ENCODE measurements at regions not wholly inside any gene's neighbourhood (a gene's known extent, or its start where the extent isn't known, plus 50 kb on each side); places are given as distances from the start of the nearest gene placed in this dataset.

DNA sequence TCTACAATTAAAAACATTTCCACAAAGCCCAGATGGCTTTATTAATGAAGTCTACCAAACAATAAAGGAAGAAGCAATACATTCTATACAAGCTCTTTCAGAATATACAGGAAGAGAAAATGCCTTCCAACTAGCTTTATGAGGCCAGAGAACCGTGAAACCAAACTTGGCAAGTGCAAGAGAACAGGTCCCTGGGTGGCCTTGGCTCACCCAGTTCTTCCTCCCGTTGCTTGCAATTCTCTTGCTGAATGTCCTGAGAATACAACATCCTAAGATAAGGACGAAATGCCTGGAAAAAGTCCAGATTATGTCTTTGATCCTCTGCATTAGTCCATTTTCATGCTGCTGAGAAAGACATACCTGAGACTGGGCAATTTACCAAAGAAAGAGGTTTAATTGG, 204.9 kb downstream of the MAD2L1 start:
- H3K4me3 ChIP-seq (replicated peaks in 1 of 3; ENCODE audit: insufficient read depth in 1 of 3, low read depth in 1 of 3, low read length in 3 of 3) = no peak overlapping the region
- no peak overlapping the region for H3K4me2 ChIP-seq (ENCODE audit: insufficient read depth, low read length)
- CTCF ChIA-PET = interaction anchor here (0.7 kb wide), 1 partner anchor 38 kb away, joined by 3 read pairs; no protein-coding TSS in a partner anchor
- H4K20me1 ChIP-seq (replicated peaks; ENCODE audit: control insufficient read depth, extremely low read depth, insufficient read depth, low read length) = no peaks in the 10 kb centered on the region
- no TSS peak for BruUV-seq (replicated peaks)
- dilution Hi-C loops (cut with MboI; ENCODE audit: extremely low pct_ligation_motif_present, low sequenced_read_pairs) (no loop called here), intact Hi-C loops (cut with micrococcal nuclease) (no loop called here)
- no peaks in the 10 kb centered on the region for H3K36me3 ChIP-seq (ENCODE audit: control insufficient read depth in 2 of 2, extremely low read depth in 1 of 2, insufficient read depth in 2 of 2, low read length in 2 of 2)
- TF ChIP-seq CTCF (IDR thresholded peaks at IDR 0.05; ENCODE audit: extremely low read depth in 1 of 2, insufficient read depth in 1 of 2, low read depth in 1 of 2, low read length in 2 of 2) (no peak), POLR2AphosphoS5 (IDR thresholded peaks at IDR 0.05; ENCODE audit: insufficient read depth, low read depth, low read length) (no peak), POLR2A (IDR thresholded peaks at IDR 0.05; ENCODE audit: low read depth, low read length) (no peak), MAX (IDR thresholded peaks at IDR 0.05; ENCODE audit: insufficient read depth, insufficient read length) (no peak), GATA2 (IDR thresholded peaks at IDR 0.05; ENCODE audit: insufficient read depth, insufficient read length, low read depth, low read length) (no peak), JUN (IDR thresholded peaks at IDR 0.05; ENCODE audit: borderline replicate concordance, insufficient read depth, insufficient read length, low read depth) (no peak), EZH2 (IDR thresholded peaks at IDR 0.05; ENCODE audit: borderline replicate concordance, low read depth, low read length, severe bottlenecking) (no peak), MYC (IDR thresholded peaks at IDR 0.05; ENCODE audit: low read depth, low read length) (no peak), FOS (IDR thresholded peaks at IDR 0.05; ENCODE audit: borderline replicate concordance, insufficient read depth, low read length) (no peak)
- no peaks in the 10 kb centered on the region for H3K9me3 ChIP-seq (replicated peaks; ENCODE audit: control insufficient read depth, insufficient read depth, low read length)
- DNase-seq (ENCODE audit: low read depth, low spot score) = no peak
- POLR2A ChIA-PET = no interaction called here
- no peaks in the 10 kb centered on the region for H3K79me2 ChIP-seq (ENCODE audit: control insufficient read depth, insufficient read depth, low read length)
- H3K9ac ChIP-seq (replicated peaks; ENCODE audit: extremely low read depth, insufficient read depth, low read length) = no peak overlapping the region
- H3K4me1 ChIP-seq (ENCODE audit: control insufficient read depth, extremely low read depth, insufficient read depth, low read length) = no peaks in the 10 kb centered on the region
- no peak overlapping the region for H3K27ac ChIP-seq (ENCODE audit: insufficient read depth, low read depth, low read length)
- FAIRE-seq = no peak
- H2AFZ ChIP-seq (ENCODE audit: low read depth, low read length) = no peak overlapping the region
- H3K27me3 ChIP-seq (ENCODE audit: control insufficient read depth in 2 of 2, insufficient read depth in 2 of 2, low read length in 2 of 2) = no peaks in the 10 kb centered on the region
- no peaks in the 10 kb centered on the region for H3K9me1 ChIP-seq (replicated peaks; ENCODE audit: control insufficient read depth, extremely low read depth, insufficient read depth, low read length)
